HEK293 (cell line): ENCODE measurements at regions not wholly inside any gene's neighbourhood (a gene's known extent, or its start where the extent isn't known, plus 50 kb on each side); places are given as distances from the start of the nearest gene placed in this dataset.

Experiments
- CTCF ChIA-PET: fragments of 350-600 bp; formaldehyde crosslinking; extraction: SDS; loops from one replicate; lab custom pipeline; 2021; ENCODE audit warnings: antibody characterized with exemption; lab: Yijun Ruan, JAX
- POLR2A ChIA-PET: fragments of 300-600 bp; formaldehyde crosslinking; extraction: SDS; loops from one replicate; lab custom pipeline; 2020; ENCODE audit warnings: antibody characterized with exemption, inconsistent platforms; lab: Yijun Ruan, JAX
- H3K27ac ChIP-seq: fragments of 200-500 bp; sonication (Bioruptor generic); 2 replicates; pipeline ENCODE4 v1.5.1; 2014; ENCODE audit warnings: low read depth, low read length, control low read depth, inconsistent platforms; ENCODE audit errors: extremely low read depth
- H3K36me3 ChIP-seq, 2 experiments: fragments of 200-500 bp in 1 of 2; sonication (Bioruptor generic) in 1 of 2; 1 replicate in 1 of 2; 2 replicates in 1 of 2; pipeline ENCODE4 v1.5.1; 2014 to 2017; ENCODE audit warnings: inconsistent platforms in 2 of 2, low read length in 2 of 2; ENCODE audit not compliant: control insufficient read depth in 2 of 2, insufficient read depth in 1 of 2
- H3K4me1 ChIP-seq: fragments of 200-500 bp; sonication (Bioruptor generic); 2 replicates; pipeline ENCODE4 v1.5.1; 2014; ENCODE audit warnings: mild to moderate bottlenecking, low read length, inconsistent platforms; ENCODE audit not compliant: control insufficient read depth, insufficient read depth
- H3K4me3 ChIP-seq: 2 replicates; pipeline ENCODE4 v1.5.1; 2011; ENCODE audit warnings: low read depth, mild to moderate bottlenecking, control low read depth, low read length, moderate library complexity
- H3K9me3 ChIP-seq: fragments of 200-500 bp; sonication (Bioruptor generic); 2 replicates; pipeline ENCODE4 v1.5.1; 2014; ENCODE audit warnings: low read depth, low read length, inconsistent platforms; ENCODE audit not compliant: control insufficient read depth, insufficient read depth
- KLF8 ChIP-seq: fragments of 450-650 bp; formaldehyde crosslinking; IDR thresholded peaks from 2 replicates; pipeline ENCODE4 v1.5.1; 2016; ENCODE audit warnings: missing biosample characterization, missing genetic modification characterization
- PRDM1 ChIP-seq: fragments of 450-650 bp; formaldehyde crosslinking; IDR thresholded peaks from 2 replicates; pipeline ENCODE4; 2016; ENCODE audit warnings: missing biosample characterization, missing genetic modification characterization
- RBAK ChIP-seq: fragments of 450-650 bp; formaldehyde crosslinking; IDR thresholded peaks from 2 replicates; pipeline ENCODE4 v1.5.1; 2016; ENCODE audit warnings: missing biosample characterization, missing genetic modification characterization
- SCRT1 ChIP-seq: fragments of 450-650 bp; formaldehyde crosslinking; IDR thresholded peaks from 2 replicates; pipeline ENCODE4 v1.5.1; 2016; ENCODE audit warnings: missing biosample characterization, missing genetic modification characterization, borderline replicate concordance
- YY2 ChIP-seq: fragments of 450-650 bp; formaldehyde crosslinking; IDR thresholded peaks from 2 replicates; pipeline ENCODE4 v1.5.1; 2016; ENCODE audit warnings: missing biosample characterization, missing genetic modification characterization
- ZFHX2 ChIP-seq: fragments of 450-650 bp; formaldehyde crosslinking; conservative IDR thresholded peaks from 2 replicates; pipeline ENCODE4 v1.5.1; 2016; ENCODE audit warnings: missing biosample characterization, missing genetic modification characterization
- ZFP69B ChIP-seq: fragments of 450-650 bp; formaldehyde crosslinking; IDR thresholded peaks from 2 replicates; pipeline ENCODE4 v1.5.1; 2016; ENCODE audit warnings: missing biosample characterization, missing genetic modification characterization
- ZNF223 ChIP-seq: fragments of 450-650 bp; formaldehyde crosslinking; IDR thresholded peaks from 2 replicates; pipeline ENCODE4 v1.5.1; 2016; ENCODE audit warnings: missing biosample characterization, missing genetic modification characterization
- ZNF302 ChIP-seq: fragments of 450-650 bp; formaldehyde crosslinking; IDR thresholded peaks from 2 replicates; pipeline ENCODE4 v1.5.1; 2016; ENCODE audit warnings: missing biosample characterization, missing genetic modification characterization, low read depth
- ZNF341 ChIP-seq: fragments of 450-650 bp; formaldehyde crosslinking; IDR thresholded peaks from 2 replicates; pipeline ENCODE4; 2016; ENCODE audit warnings: low read depth, missing biosample characterization, missing genetic modification characterization
- ZNF366 ChIP-seq: fragments of 450-650 bp; formaldehyde crosslinking; conservative IDR thresholded peaks from 2 replicates; pipeline ENCODE4 v1.5.1; 2016; ENCODE audit warnings: missing biosample characterization, missing genetic modification characterization
- ZNF37A ChIP-seq: fragments of 450-650 bp; IDR thresholded peaks from 2 replicates; pipeline ENCODE4 v1.5.1; 2018; ENCODE audit warnings: missing biosample characterization, missing genetic modification characterization
- ZNF423 ChIP-seq: fragments of 450-650 bp; formaldehyde crosslinking; IDR thresholded peaks from 2 replicates; pipeline ENCODE4 v1.5.1; 2016; ENCODE audit warnings: missing biosample characterization, missing genetic modification characterization
- ZNF488 ChIP-seq: fragments of 450-650 bp; formaldehyde crosslinking; IDR thresholded peaks from 2 replicates; pipeline ENCODE4 v1.5.1; 2016; ENCODE audit warnings: missing biosample characterization, missing genetic modification characterization
- ZNF513 ChIP-seq: fragments of 450-650 bp; IDR thresholded peaks from 2 replicates; pipeline ENCODE4 v1.5.1; 2018; ENCODE audit warnings: missing biosample characterization, missing genetic modification characterization
- ZNF529 ChIP-seq: fragments of 450-650 bp; formaldehyde crosslinking; IDR thresholded peaks from 2 replicates; pipeline ENCODE4 v1.5.1; 2017; ENCODE audit warnings: missing genetic modification characterization, missing biosample characterization; ENCODE audit not compliant: insufficient replicate concordance
- ZNF544 ChIP-seq: fragments of 450-650 bp; formaldehyde crosslinking; IDR thresholded peaks from 2 replicates; pipeline ENCODE4 v1.5.0; 2017; ENCODE audit warnings: missing biosample characterization, missing genetic modification characterization
- ZNF692 ChIP-seq: fragments of 450-650 bp; formaldehyde crosslinking; IDR thresholded peaks from 2 replicates; pipeline ENCODE4 v1.5.1; 2016; ENCODE audit warnings: missing biosample characterization, missing genetic modification characterization
- ZNF837 ChIP-seq: fragments of 450-650 bp; formaldehyde crosslinking; IDR thresholded peaks from 2 replicates; pipeline ENCODE4 v1.5.1; 2016; ENCODE audit warnings: missing biosample characterization, missing genetic modification characterization
- ZNF843 ChIP-seq: fragments of 450-650 bp; formaldehyde crosslinking; IDR thresholded peaks from 2 replicates; pipeline ENCODE4 v1.5.1; 2016; ENCODE audit warnings: missing biosample characterization, missing genetic modification characterization
- ZSCAN4 ChIP-seq: fragments of 450-650 bp; formaldehyde crosslinking; IDR thresholded peaks from 2 replicates; pipeline ENCODE4 v1.5.1; 2017; ENCODE audit warnings: missing biosample characterization, missing genetic modification characterization
- TF ChIP-seq, protein P1 (sequence below): IDR thresholded peaks from 2 replicates; pipeline ENCODE4 v1.6.1; 2011; ENCODE audit warnings: mild to moderate bottlenecking, low read depth, low read length, borderline replicate concordance

DNA sequence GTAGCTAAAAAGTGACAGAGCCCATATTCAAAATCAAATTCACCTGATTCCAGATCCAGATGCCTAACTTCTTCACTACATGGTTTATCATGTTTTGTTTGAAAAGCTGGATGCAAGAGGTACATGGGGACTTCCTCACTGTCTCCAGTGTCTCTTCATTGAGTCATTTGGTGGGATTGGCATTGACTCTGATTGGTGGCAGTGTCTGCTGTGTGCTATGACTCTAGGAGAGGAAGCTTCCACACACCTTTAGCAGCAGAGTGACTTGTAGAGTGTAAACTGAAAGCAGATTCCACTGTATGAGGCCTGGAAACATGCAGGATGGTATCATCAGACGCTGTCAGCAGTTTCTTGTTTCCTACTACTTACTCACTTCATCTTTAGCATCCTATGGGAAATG lies 250.9 kb upstream of the SEMA6A start:
- CTCF ChIA-PET, result no interaction called here
- Histone ChIP-seq H3K9me3 (no peaks in the 10 kb centered on the region), H3K36me3 (no peaks in the 10 kb centered on the region), H3K4me3 (no peak overlapping the region), H3K4me1 (no peaks in the 10 kb centered on the region), H3K27ac (no peak overlapping the region)
- no peak for TF ChIP-seq YY2 (tag by site-specific recombination)
- TF ChIP-seq ZNF423 (tag by site-specific recombination), result no peak
- TF ChIP-seq ZNF302 (tag by site-specific recombination), result no peak
- TF ChIP-seq ZNF692 (tag by site-specific recombination), result no peak
- TF ChIP-seq ZNF488 (tag by site-specific recombination), result no peak
- no peak for TF ChIP-seq RBAK
- no peak for TF ChIP-seq SCRT1 (tag by site-specific recombination)
- no peak for TF ChIP-seq ZNF837 (tag by site-specific recombination)
- no peak for TF ChIP-seq ZFP69B (tag by site-specific recombination)
- TF ChIP-seq ZNF513 (tag by site-specific recombination), result no peak
- TF ChIP-seq ZSCAN4 (tag by site-specific recombination), result no peak
- no peak for TF ChIP-seq ZNF37A
- TF ChIP-seq ZNF544 (tag by site-specific recombination), result no peak
- TF ChIP-seq PRDM1 (tag by site-specific recombination), result no peak
- TF ChIP-seq, protein P1, sequence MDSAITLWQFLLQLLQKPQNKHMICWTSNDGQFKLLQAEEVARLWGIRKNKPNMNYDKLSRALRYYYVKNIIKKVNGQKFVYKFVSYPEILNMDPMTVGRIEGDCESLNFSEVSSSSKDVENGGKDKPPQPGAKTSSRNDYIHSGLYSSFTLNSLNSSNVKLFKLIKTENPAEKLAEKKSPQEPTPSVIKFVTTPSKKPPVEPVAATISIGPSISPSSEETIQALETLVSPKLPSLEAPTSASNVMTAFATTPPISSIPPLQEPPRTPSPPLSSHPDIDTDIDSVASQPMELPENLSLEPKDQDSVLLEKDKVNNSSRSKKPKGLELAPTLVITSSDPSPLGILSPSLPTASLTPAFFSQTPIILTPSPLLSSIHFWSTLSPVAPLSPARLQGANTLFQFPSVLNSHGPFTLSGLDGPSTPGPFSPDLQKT, result no peak
- TF ChIP-seq ZNF529 (tag by site-specific recombination), result no peak
- TF ChIP-seq ZNF223 (tag by site-specific recombination), result no peak
- no peak for TF ChIP-seq ZNF843 (tag by site-specific recombination)
- TF ChIP-seq KLF8 (tag by site-specific recombination), result no peak
- POLR2A ChIA-PET, result no interaction called here

DNA sequence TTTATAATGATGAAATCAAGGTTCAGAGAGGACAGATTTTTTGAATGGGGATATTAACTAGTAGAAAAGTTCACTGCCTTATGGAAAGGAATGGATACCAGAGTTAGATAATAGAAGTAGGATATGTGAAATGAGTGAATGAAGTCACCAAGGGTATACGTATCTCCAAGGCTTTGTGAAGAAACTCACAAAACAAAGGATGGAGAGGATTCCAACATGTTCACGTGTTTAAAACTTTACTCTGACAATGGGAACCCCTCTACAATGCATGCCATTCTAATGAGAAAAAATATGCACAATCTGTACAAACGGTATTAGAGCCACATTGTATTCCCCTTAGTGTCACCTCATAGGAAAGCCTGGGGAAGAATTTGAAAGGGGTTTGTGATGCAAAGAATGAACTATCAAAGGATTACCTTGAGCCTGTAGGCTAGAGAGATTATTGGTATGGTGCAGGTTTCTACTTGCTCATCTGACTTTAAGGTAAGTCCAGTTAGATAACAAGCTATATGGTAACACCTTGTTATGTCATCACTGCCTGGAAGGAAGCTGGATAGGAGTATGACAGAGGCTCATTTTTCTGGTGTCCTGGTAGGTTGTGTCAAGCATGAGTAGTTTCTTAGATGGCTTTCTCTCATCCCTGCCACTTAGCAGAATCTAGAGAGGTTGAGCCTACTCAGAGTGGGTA lies 250.3 kb upstream of the SEMA6A start:
- Histone ChIP-seq H3K9me3 (no peaks in the 10 kb centered on the region), H3K36me3 (no peaks in the 10 kb centered on the region), H3K4me3 (no peak overlapping the region), H3K27ac (no peak overlapping the region), H3K4me1 (no peaks in the 10 kb centered on the region)
- CTCF ChIA-PET, result no interaction called here
- POLR2A ChIA-PET, result no interaction called here
- TF ChIP-seq ZFHX2 (no peak), ZNF366 (tag by site-specific recombination) (no peak), ZNF837 (tag by site-specific recombination) (no peak), ZNF341 (tag by site-specific recombination) (no peak)
